Neural cell (in vitro differentiated cells): ENCODE measurements at regions not wholly inside any gene's neighbourhood (a gene's known extent, or its start where the extent isn't known, plus 50 kb on each side); places are given as distances from the start of the nearest gene placed in this dataset.

Source experiments
- CTCF ChIP-seq: fragments of 450-650 bp; IDR thresholded peaks from 2 replicates; pipeline ENCODE4 v1.5.1; 2014; ENCODE audit warnings: antibody characterized with exemption, mild to moderate bottlenecking, moderate library complexity; ENCODE audit not compliant: poor library complexity, severe bottlenecking
- POLR2AphosphoS5 ChIP-seq: IDR thresholded peaks from 2 replicates; pipeline ENCODE4 v1.6.1; 2012

- TF ChIP-seq POLR2AphosphoS5: no peak
- TF ChIP-seq CTCF: no peak
These were observed 711.7 kb downstream of the BRD1 start for GRCh38 chr22:49116021-49116420.
